ENCODE measurements at regions not wholly inside any gene's neighbourhood (a gene's known extent, or its start where the extent isn't known, plus 50 kb on each side); places are given as distances from the start of the nearest gene placed in this dataset.

- Mint-ChIP-seq H3K27ac (no peak overlapping the region), H3K27me3 (ENCODE audit: low read depth) (no peaks in the 10 kb centered on the region), H3K4me3 (no peak overlapping the region), H3K36me3 (ENCODE audit: low read depth) (no peaks in the 10 kb centered on the region), H3K9me3 (peaks cover 5% of the 10 kb centered on the region), H3K4me1 (ENCODE audit: low read depth) (no peaks in the 10 kb centered on the region)
- no peak for DNase-seq (ENCODE audit: low spot score)
These were observed 76.5 kb upstream of the B3GAT1 start for GRCh38 chr11:134488512-134488911.

- no peak overlapping the region for H3K27ac Mint-ChIP-seq
- no peaks in the 10 kb centered on the region for H3K9me3 Mint-ChIP-seq
- DNase-seq (ENCODE audit: low spot score) = no peak
- H3K4me3 Mint-ChIP-seq = no peak overlapping the region
- H3K36me3 Mint-ChIP-seq (ENCODE audit: low read depth) = no peaks in the 10 kb centered on the region
- no peaks in the 10 kb centered on the region for H3K4me1 Mint-ChIP-seq (ENCODE audit: low read depth)
- no peaks in the 10 kb centered on the region for H3K27me3 Mint-ChIP-seq (ENCODE audit: low read depth)
These were observed 75.7 kb upstream of the B3GAT1 start for GRCh38 chr11:134487696-134488095.

GRCh38 chr11:134486704-134487103, 74.7 kb upstream of the B3GAT1 start:
- no peak for DNase-seq (ENCODE audit: low spot score)
- Mint-ChIP-seq H3K4me1 (ENCODE audit: low read depth) (no peaks in the 10 kb centered on the region), H3K27ac (no peak overlapping the region), H3K4me3 (no peak overlapping the region), H3K27me3 (ENCODE audit: low read depth) (no peaks in the 10 kb centered on the region), H3K9me3 (no peaks in the 10 kb centered on the region), H3K36me3 (ENCODE audit: low read depth) (no peaks in the 10 kb centered on the region)

GRCh38 chr11:134486106-134486505, 74.1 kb upstream of the B3GAT1 start:
- H3K9me3 Mint-ChIP-seq = no peaks in the 10 kb centered on the region
- H3K27ac Mint-ChIP-seq = no peak overlapping the region
- H3K36me3 Mint-ChIP-seq (ENCODE audit: low read depth) = no peaks in the 10 kb centered on the region
- no peaks in the 10 kb centered on the region for H3K27me3 Mint-ChIP-seq (ENCODE audit: low read depth)
- no peak for DNase-seq (ENCODE audit: low spot score)
- H3K4me1 Mint-ChIP-seq (ENCODE audit: low read depth) = no peaks in the 10 kb centered on the region
- no peak overlapping the region for H3K4me3 Mint-ChIP-seq

GRCh38 chr11:134485316-134485715, 73.3 kb upstream of the B3GAT1 start:
- Mint-ChIP-seq H3K27me3 (ENCODE audit: low read depth) (no peaks in the 10 kb centered on the region), H3K9me3 (no peaks in the 10 kb centered on the region), H3K4me1 (ENCODE audit: low read depth) (no peaks in the 10 kb centered on the region), H3K4me3 (no peak overlapping the region), H3K36me3 (ENCODE audit: low read depth) (no peaks in the 10 kb centered on the region), H3K27ac (no peak overlapping the region)
- no peak for DNase-seq (ENCODE audit: low spot score)

GRCh38 chr11:134483857-134484256, 71.8 kb upstream of the B3GAT1 start:
- H3K27ac Mint-ChIP-seq = no peak overlapping the region
- H3K9me3 Mint-ChIP-seq = no peaks in the 10 kb centered on the region
- H3K4me1 Mint-ChIP-seq (ENCODE audit: low read depth) = no peaks in the 10 kb centered on the region
- no peaks in the 10 kb centered on the region for H3K36me3 Mint-ChIP-seq (ENCODE audit: low read depth)
- no peaks in the 10 kb centered on the region for H3K27me3 Mint-ChIP-seq (ENCODE audit: low read depth)
- no peak for DNase-seq (ENCODE audit: low spot score)
- H3K4me3 Mint-ChIP-seq = no peak overlapping the region

GRCh38 chr11:134483291-134483690, 71.2 kb upstream of the B3GAT1 start:
- no peaks in the 10 kb centered on the region for H3K4me1 Mint-ChIP-seq (ENCODE audit: low read depth)
- no peak overlapping the region for H3K27ac Mint-ChIP-seq

GRCh38 chr11:134482865-134483264, 70.8 kb upstream of the B3GAT1 start:
- no peak overlapping the region for H3K4me3 Mint-ChIP-seq
- no peaks in the 10 kb centered on the region for H3K36me3 Mint-ChIP-seq (ENCODE audit: low read depth)
- H3K27me3 Mint-ChIP-seq (ENCODE audit: low read depth) = no peaks in the 10 kb centered on the region
- no peak overlapping the region for H3K27ac Mint-ChIP-seq
- H3K9me3 Mint-ChIP-seq = no peaks in the 10 kb centered on the region
- no peaks in the 10 kb centered on the region for H3K4me1 Mint-ChIP-seq (ENCODE audit: low read depth)
- DNase-seq (ENCODE audit: low spot score) = no peak

More at GRCh38 chr11:134483291-134483690, 71.2 kb upstream of the B3GAT1 start:
- no peaks in the 10 kb centered on the region for H3K36me3 Mint-ChIP-seq (ENCODE audit: low read depth)
- no peak for DNase-seq (ENCODE audit: low spot score)
- no peaks in the 10 kb centered on the region for H3K27me3 Mint-ChIP-seq (ENCODE audit: low read depth)
- H3K9me3 Mint-ChIP-seq = no peaks in the 10 kb centered on the region
- H3K4me3 Mint-ChIP-seq = no peak overlapping the region

GRCh38 chr11:134481933-134482527, 70.0 kb upstream of the B3GAT1 start:
- Mint-ChIP-seq H3K4me1 (ENCODE audit: low read depth) (no peaks in the 10 kb centered on the region), H3K4me3 (no peak overlapping the region), H3K9me3 (no peaks in the 10 kb centered on the region), H3K36me3 (ENCODE audit: low read depth) (no peaks in the 10 kb centered on the region), H3K27me3 (ENCODE audit: low read depth) (no peaks in the 10 kb centered on the region), H3K27ac (no peak overlapping the region)
- no peak for DNase-seq (ENCODE audit: low spot score)

- no peaks in the 10 kb centered on the region for H3K4me1 Mint-ChIP-seq (ENCODE audit: low read depth)
These were observed 69.1 kb upstream of the B3GAT1 start for GRCh38 chr11:134481135-134481534.

GRCh38 chr11:134480136-134480712, 68.2 kb upstream of the B3GAT1 start:
- H3K36me3 Mint-ChIP-seq (ENCODE audit: low read depth) = no peaks in the 10 kb centered on the region
- H3K27ac Mint-ChIP-seq = no peak overlapping the region
- peaks cover 4% of the 10 kb centered on the region for H3K27me3 Mint-ChIP-seq (ENCODE audit: low read depth)
- H3K4me1 Mint-ChIP-seq (ENCODE audit: low read depth) = no peaks in the 10 kb centered on the region
- no peak for DNase-seq (ENCODE audit: low spot score)
- H3K9me3 Mint-ChIP-seq = no peaks in the 10 kb centered on the region
- no peak overlapping the region for H3K4me3 Mint-ChIP-seq

More at GRCh38 chr11:134481135-134481534, 69.1 kb upstream of the B3GAT1 start:
- Mint-ChIP-seq H3K27me3 (ENCODE audit: low read depth) (peaks cover 4% of the 10 kb centered on the region), H3K36me3 (ENCODE audit: low read depth) (no peaks in the 10 kb centered on the region), H3K9me3 (no peaks in the 10 kb centered on the region), H3K27ac (no peak overlapping the region), H3K4me3 (no peak overlapping the region)
- DNase-seq (ENCODE audit: low spot score) = no peak

GRCh38 chr11:134479206-134480135, 67.4 kb upstream of the B3GAT1 start:
- Mint-ChIP-seq H3K36me3 (ENCODE audit: low read depth) (no peaks in the 10 kb centered on the region), H3K4me3 (no peak overlapping the region), H3K27ac (no peak overlapping the region), H3K4me1 (ENCODE audit: low read depth) (no peaks in the 10 kb centered on the region), H3K9me3 (no peaks in the 10 kb centered on the region), H3K27me3 (ENCODE audit: low read depth) (peaks cover 4% of the 10 kb centered on the region)
- DNase-seq (ENCODE audit: low spot score) = no peak

GRCh38 chr11:134478611-134479010, 66.6 kb upstream of the B3GAT1 start:
- no peaks in the 10 kb centered on the region for H3K36me3 Mint-ChIP-seq (ENCODE audit: low read depth)
- no peaks in the 10 kb centered on the region for H3K9me3 Mint-ChIP-seq
- DNase-seq (ENCODE audit: low spot score) = no peak
- H3K4me3 Mint-ChIP-seq = no peak overlapping the region
- H3K27me3 Mint-ChIP-seq (ENCODE audit: low read depth) = peaks cover 4% of the 10 kb centered on the region
- H3K27ac Mint-ChIP-seq = no peak overlapping the region
- H3K4me1 Mint-ChIP-seq (ENCODE audit: low read depth) = no peaks in the 10 kb centered on the region

- Mint-ChIP-seq H3K27ac (no peak overlapping the region), H3K36me3 (ENCODE audit: low read depth) (no peaks in the 10 kb centered on the region), H3K9me3 (no peaks in the 10 kb centered on the region), H3K4me3 (no peak overlapping the region), H3K4me1 (ENCODE audit: low read depth) (no peaks in the 10 kb centered on the region), H3K27me3 (ENCODE audit: low read depth) (peaks cover 4% of the 10 kb centered on the region)
- no peak for DNase-seq (ENCODE audit: low spot score)
These were observed 66.1 kb upstream of the B3GAT1 start for GRCh38 chr11:134478176-134478575.
